ENCODE measurements at regions not wholly inside any gene's neighbourhood (a gene's known extent, or its start where the extent isn't known, plus 50 kb on each side); places are given as distances from the start of the nearest gene placed in this dataset.
"Not testable (repeated sequence)": the region's sequence is repeated elsewhere in the genome, so short reads cannot be mapped to it uniquely, and the experiment has no call there.

DNA sequence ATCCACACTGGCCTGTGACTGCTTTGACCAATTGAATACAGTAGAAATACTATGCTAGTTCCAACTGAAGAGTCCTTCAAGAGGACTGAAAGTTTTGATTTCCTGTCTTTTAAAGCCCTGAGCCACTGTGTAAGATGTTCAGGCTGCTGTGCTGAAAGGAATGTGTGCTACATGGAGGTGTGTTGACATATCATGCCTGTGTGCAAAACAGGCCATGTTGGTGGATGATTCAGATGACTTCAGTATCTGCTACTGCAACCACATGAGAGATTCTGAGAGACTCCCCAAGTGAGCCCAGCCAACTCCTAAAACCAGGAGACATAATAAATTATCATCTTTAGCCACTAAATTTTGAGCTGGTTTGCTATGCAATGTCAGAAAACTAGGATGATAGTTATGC, 662.9 kb downstream of the ZEB2 start:
- ChIA-PET POLR2A (no interaction called here), CTCF (no interaction called here)

DNA sequence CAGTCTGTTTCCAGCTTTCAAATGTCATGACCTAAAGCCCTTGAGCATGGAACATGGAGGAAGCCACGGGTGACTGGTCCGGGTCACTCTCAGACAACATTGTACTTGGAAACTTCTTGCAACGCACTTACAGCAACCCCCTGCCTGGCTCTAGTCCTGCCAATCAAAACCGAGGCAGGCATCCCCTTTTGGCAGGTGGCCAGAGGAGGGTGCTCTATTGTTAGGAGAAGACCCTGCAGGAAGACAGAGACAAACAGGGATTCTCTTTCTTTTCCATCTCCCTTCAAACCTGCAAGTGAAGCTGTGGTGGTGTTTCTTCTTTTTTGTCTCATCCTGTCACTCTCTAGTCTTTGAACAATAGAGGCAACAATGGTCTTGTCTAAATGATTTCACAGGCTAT, 667.2 kb downstream of the ZEB2 start:
- ChIA-PET CTCF (no interaction called here), POLR2A (no interaction called here)

DNA sequence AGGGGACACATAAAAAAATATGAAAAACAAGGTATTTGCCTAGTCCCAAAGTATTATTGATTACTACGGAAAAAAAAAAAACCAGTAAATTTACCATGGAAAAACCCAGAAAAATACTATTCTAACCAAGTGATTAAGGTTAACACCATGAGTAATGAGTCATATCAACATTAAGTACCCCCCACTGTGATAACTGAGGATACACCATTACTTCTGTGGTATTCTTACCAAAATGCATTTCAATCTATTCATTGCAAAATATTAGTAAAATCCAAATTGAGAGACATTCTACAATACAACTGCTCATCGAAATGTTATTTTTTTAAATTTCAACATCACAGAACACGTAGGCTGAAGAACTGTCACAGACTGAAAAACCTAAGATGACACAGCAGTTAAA, 669.8 kb downstream of the ZEB2 start:
- ChIA-PET POLR2A (no interaction called here), CTCF (no interaction called here)

DNA sequence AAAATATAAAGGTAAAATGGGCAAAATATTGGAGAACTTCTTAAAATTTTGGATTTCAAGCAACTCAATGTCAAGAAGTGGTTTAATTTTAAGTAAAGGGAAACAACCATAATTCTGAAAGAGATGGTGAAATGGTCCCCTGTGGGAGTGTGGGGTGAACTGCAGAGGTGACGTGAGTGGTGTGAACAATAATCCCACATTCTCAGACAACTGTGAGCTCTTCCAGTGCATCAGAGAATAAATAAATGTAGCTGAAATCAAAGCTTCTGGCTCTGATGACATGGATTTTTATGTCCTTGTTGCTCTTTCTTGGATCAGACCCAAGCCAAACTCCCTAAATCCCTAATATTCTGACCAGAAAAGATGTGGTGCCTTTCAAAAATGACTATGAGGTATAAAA, 672.7 kb downstream of the ZEB2 start:
- CTCF ChIA-PET, result interaction anchor here (0.7 kb wide), 2 partner anchors 526 to 1777 kb away, joined by 3 to 7 read pairs; no protein-coding TSS in a partner anchor
- POLR2A ChIA-PET, result no interaction called here

DNA sequence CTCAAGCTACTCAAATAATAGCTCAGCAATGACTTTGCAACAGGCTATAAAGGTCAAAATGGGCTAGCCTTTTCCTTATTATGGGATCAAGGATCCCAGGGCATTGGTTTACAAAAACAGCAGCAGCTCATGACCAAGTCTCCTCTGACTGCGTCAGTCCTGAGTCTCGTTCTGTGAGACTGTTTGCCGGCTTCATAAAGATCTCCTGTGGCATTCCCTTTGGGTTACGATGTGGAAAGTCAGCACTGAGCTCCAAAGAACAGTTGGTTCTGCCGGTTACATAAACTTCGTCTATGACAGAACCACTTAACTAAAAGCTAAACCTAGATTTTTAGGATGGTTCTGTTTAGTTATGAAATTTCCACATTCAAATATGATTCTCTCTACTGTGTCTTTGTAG, 674.9 kb downstream of the ZEB2 start:
- CTCF ChIA-PET, result no interaction called here

DNA sequence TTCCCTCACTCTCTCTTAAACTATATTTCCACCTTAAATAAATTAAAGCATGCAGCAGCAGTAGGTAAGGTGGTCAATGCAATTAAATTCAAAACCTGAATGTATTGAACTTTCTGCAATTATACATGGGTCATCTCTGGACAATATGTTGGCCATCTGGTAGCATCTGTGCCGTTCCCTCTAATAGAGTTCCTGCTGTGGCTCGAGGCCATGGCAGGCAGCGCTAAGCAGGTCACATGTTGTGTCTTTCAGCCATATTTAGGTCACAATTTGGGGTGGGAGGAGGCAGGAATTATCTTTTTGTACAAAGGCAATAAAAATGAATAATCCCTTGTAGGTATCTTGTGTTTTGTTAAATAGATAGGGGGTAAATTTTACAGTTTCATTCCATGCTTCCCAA, 676.2 kb downstream of the ZEB2 start:
- CTCF ChIA-PET, result interaction anchor here (0.6 kb wide), 1 partner anchor 1330 kb away, joined by 3 read pairs; no protein-coding TSS in a partner anchor
- POLR2A ChIA-PET, result no interaction called here

More for the DNA sequence above, 674.9 kb downstream of the ZEB2 start:
- POLR2A ChIA-PET, result no interaction called here

DNA sequence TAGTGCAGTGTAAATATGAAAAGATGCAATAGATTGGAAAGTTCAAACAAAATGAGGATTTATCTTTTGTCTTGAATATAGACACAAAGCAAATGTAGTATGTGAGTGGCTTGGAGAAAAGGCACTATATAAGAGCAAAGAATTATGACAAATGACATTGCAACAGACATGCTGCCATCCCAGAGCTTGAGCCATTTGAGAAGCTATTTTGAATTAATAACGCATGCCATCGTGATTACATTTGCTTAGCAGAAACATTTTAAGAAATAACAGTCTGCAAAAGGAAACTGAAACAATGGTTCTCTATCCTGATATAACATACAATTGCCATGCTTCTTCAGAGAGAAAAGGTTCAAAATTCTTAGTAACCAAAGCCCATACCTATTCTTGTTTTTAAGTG, 677.1 kb downstream of the ZEB2 start:
- CTCF ChIA-PET, result no interaction called here
- POLR2A ChIA-PET, result no interaction called here

DNA sequence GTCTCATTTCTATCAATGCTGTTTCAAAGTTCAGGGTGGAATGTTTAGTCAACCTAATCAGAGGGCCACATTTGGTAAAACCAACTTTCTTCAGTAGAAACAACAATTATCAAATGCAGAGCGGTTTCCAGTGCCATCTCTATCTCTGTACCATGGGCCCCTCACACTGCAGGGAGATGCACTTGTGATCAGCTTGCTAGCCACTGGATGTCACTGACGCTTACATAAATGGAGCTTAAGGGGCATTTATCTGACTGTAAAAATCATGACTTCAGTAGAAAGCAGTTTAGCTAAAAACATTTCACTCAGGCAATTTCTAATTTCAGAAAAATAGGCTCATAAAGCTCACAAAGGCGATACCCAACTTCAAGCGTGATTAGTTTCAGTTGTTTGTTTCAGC, 678.0 kb downstream of the ZEB2 start:
- ChIA-PET POLR2A (no interaction called here), CTCF (no interaction called here)

DNA sequence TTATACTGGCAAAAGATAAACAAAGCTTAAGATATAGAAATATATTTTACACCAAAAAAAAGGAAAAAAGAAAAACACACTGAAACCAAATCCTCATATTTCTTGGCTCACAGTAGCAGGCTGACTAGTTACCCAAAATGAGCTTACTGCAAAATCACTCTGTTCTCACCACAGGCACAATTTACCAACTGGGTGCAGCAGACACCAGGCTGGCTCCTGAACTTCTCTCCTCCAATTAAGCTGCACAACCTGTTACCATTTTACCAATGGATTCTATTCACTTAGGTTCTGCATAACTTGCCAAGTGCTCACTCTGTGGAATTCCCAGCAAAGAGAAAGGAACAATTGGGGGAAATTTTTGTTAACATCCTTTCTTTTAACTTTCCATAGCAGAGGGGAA, 679.3 kb downstream of the ZEB2 start:
- POLR2A ChIA-PET, result no interaction called here
- CTCF ChIA-PET, result no interaction called here

DNA sequence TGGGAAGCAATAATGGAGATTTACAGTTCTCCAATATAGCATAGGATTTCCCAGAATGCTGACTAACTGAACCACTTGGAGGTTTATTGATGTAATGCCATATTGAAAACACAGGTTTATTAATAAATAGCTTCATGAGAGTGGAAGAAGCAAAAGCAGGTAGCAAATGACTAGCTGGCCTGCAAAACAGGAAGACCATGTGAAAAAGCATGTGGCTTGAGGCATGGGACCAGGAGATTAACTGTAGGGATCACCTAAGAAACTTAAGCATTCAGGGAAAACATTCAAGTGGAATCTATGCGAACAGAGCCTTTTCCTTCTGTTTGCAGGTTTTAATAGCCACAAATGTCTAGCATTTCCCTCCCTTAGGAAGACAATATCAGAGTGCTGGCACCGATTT, 679.7 kb downstream of the ZEB2 start:
- ChIA-PET CTCF (no interaction called here), POLR2A (no interaction called here)

DNA sequence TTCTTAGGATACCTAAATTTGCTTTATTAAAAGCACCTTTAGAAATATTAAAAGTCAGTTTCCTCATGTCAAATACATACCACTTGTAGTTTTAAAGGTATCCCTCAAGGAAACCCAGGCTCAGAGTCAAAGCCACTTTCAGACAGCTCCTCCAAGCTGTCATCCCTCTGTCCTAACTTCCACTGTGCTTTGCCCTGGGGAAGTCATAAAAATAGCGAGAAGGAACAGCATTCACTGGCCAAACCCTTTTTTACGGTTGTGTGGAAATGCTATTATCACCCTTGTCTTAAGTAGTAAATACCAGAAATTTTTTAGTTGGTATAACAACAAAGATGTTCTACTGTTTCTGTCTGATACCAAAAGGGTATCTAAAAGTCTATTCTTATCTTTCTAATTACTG, 680.5 kb downstream of the ZEB2 start:
- ChIA-PET POLR2A (no interaction called here), CTCF (no interaction called here)

DNA sequence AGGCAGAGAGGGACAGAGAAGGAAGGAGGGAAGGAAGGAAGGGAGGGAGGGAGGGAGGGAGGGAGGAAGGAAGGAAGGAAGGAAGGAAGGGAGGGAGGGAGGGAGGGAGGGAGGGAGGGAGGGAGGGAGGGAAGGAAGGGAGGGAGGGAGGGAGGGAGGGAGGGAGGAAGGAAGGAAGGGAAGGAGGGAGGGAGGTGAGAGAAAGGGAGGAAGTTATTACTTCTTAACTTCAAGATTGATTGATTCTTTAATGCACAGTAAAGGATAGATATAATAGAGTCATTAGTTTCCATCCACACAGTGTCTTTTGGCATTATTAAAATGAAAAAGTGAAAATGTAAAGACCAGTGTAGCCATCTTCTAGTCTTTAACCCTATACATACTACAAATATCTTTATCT, 682.9 kb downstream of the ZEB2 start:
- POLR2A ChIA-PET, CTCF ChIA-PET: not testable (repeated sequence)

DNA sequence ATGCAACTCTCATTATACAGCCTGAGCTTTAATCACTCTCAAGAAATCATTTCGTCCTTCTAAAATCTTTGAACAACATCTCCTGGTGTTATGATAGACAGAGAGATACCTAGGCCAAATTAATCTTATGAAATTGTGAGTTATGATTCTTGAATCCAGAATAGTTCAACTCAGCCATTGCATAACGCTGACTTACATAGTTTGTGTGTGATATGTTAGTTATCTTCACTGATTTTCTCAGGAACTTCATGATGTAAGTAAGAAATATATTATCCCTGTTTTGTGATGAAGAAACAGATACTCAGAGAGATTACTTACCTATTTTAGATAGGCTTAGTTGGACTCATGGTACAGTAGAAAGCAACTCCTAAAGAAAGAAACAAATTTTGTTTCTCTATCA, 684.4 kb downstream of the ZEB2 start:
- POLR2A ChIA-PET, result no interaction called here
- CTCF ChIA-PET, result no interaction called here

DNA sequence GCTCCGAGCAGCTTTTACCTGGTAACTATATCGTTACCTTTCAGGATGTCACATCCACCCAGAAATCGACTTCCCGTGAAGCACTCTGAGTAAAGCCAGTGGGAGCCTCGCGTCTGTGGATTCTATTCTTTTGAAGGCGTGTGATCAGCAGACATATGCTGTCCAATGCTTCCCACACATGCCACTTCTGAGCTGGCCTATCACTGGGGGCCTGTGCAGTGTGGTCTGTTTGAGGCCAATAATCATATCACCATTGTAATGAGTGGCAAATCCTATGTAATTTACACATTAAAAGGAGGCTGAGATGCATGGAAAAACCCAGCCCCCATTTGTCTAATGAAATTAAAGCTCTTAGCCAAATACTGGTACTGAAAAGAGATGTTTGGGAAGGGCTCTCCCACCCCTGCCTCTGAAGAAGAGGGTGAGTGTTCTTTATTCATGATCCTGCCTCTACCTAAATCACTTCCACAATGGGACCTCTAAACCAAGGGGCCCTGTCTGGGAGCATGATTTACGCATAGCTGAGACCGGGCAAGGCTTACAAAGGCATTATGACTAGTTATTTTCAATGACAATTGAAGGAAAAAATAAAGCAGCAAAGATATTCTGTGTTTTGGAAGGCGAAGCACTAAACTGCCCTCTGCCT, 686.8 kb downstream of the ZEB2 start:
- ChIA-PET POLR2A (no interaction called here), CTCF (interaction anchor here (0.5 kb wide), 1 partner anchor 10 kb away, joined by 4 read pairs; no protein-coding TSS in a partner anchor)

DNA sequence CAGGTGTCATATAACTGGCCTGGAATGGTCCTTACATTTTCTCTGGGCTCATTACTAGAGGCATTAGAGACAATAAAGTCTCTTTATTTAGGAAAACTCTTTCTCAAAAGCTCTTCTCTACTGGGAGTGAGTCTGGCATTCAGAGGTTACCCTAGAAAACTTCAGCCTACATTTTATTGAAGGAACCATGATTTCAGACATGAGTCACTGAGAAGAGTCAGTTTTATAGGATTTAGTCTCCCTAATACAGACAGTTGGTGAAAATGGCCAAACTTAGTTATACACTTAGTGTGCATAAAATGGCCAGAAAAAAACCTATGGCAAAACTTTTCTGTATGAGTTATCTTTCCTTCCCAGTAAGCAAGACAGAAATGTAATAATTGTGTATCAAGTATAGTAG, 689.4 kb downstream of the ZEB2 start:
- ChIA-PET POLR2A (no interaction called here), CTCF (no interaction called here)

DNA sequence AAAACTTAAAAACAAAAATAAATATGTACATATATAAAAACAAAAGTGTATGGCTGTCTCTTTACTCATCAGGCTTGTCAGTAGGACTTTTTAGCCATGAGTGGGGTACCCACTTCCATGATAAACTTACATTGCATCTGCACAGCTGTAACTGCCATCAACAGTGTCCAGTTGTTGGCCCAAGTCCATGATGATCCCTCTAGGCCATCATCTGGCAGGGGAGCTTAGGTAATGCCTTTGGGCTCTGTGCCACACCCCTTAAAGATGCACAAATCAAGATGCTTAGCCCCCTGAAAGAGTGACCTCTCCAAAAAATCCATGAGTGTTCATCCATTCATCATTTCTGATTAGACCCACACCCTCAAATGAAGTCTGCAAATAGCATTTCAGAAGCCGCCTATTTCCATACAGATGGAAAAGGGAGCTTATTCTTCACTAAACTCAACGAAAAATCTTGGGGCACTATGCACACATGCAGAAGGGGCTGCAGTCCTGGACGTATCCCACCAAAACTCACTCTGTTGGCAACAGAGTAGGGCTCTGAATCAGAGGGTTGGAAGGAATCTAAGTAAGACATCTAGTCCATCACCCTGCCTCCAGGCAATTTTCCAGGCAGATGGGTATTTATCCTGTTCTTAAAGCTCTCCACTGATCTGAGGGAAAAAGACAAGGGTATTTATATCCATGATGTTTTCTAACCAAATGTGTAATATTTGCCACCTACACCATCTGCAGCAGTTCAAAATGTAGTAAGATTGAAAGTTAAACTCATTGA, 691.0 kb downstream of the ZEB2 start:
- POLR2A ChIA-PET, result no interaction called here
- CTCF ChIA-PET, result no interaction called here

DNA sequence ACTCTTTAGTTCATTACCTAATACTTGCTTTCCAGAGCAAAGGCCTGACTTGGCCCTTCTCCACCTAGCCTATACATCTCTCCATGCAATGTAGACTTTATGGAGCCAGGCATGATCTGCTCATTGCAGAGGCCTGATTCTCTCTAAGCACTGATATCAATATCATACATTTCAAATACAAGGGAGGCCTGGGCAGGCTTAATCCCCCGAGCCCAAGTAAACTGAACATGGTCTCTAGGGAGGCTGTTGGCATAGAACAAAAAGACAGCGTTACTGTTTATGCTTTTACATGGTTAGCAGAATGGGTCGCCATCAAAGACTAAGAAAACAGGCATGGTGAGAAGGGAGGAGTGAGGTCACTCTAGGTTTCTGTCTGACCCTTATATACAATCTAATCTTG, 695.1 kb downstream of the ZEB2 start:
- CTCF ChIA-PET, result no interaction called here
- POLR2A ChIA-PET, result no interaction called here

DNA sequence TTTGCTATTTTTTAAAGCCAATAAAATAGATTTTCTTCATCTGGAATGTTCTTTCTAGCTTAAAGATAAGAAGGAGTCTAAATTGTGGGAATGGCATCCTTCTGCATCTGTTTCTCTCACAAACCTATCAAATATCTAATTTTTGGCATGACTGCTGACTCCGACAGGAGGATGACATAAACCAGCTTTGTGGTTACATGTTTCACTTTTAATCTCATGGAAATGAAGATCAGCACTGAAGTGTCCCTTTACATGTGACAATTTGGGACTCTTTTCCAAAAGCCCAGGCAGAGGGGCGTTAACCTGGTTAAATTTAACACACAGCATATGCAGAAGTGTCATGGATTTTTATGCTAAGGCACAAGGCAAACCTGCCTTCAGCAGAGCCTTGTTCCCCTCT, 694.7 kb downstream of the ARHGAP15 start:
- ChIA-PET POLR2A (no interaction called here), CTCF (interaction anchor here (0.7 kb wide), 1 partner anchor 9 kb away, joined by 4 read pairs; no protein-coding TSS in a partner anchor)

DNA sequence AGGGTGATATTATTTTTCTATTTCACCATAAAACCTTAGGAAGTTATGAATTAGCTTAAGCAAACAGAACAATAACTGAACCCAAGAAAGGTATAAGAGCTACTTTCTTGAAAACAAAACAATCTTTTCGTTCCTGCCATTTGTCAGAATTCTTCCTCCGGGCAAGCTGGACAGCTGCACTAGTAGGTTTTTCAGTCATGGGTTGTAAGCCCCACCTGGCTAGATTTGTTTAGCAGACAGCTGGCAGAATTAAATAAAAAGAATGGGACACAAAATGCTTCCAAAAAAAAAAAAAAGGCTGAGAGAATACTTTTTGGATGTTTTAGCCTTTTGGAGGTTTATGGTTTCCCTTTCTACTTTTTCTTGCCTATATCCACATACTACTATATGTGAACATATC, 694.1 kb downstream of the ARHGAP15 start:
- ChIA-PET POLR2A (no interaction called here), CTCF (interaction anchor here (0.6 to 0.7 kb wide), 2 partner anchors 9 to 750 kb away, joined by 3 to 4 read pairs; no protein-coding TSS in a partner anchor)

DNA sequence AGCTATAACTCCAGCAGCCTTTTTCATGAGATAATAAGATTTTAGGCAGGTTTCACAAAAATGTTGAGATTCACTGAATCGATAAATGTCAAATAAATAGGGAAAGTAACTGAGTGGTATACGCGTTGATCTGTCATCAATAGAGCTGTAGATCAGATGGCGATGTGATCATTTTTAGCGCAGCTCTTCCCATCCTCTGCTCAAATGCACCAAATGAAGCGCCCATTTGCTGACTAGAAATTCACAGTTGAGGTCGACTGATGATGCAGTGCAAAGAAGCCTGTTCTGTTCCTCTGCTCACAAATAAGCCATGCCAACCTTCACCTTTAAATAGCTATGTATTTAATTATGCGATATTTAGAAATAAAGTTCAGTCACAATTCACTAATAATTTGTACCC, 693.5 kb downstream of the ARHGAP15 start:
- ChIA-PET CTCF (interaction anchor here (0.6 kb wide), 1 partner anchor 750 kb away, joined by 3 read pairs; no protein-coding TSS in a partner anchor), POLR2A (no interaction called here)

DNA sequence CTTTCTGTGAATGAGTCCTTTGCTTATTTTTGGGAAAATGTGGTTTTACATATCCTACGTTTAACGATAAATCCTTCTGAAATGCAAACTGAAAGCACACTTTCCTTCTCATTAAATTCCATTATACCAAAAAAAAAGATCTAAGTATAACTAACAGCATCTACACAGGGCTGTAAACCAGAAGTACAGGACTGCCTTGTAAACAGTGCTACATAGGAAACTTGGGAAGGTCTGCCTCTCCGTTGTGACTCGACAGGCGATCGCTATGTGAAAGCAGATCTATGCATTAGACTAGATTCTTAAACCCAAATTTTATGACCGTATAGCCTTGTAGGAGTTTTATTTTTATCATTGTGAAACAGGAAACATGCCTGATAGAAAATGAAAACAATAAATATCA, 690.5 kb downstream of the ARHGAP15 start:
- ChIA-PET CTCF (no interaction called here), POLR2A (no interaction called here)

DNA sequence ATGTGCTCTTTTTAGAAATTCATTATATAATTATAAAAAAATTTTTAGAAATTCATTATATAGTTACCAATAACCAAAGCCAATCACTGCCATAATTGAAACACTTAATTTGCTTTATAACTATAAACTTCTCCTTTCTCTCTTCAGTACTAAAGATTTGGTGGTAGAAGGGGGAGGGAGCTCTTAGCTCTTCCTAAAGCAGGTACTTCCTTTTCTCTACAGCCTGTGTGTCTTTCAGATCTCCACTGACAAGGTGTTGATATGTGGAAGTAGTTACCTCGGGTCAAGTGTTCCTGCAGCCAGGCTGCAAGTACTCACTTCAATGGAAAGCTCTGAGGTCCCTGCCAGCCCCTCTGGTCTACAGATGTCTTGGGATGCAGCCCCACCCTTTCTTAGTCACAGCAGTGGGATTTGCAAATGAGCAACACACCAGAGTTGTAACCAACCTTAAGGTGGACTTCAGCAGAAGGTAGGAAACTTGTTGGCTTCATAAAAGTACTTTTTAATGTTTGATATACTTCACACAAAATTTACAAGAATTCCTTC, 690.0 kb downstream of the ARHGAP15 start:
- CTCF ChIA-PET, result no interaction called here
- POLR2A ChIA-PET, result no interaction called here
